ENCODE measurements at regions not wholly inside any gene's neighbourhood (a gene's known extent, or its start where the extent isn't known, plus 50 kb on each side); places are given as distances from the start of the nearest gene placed in this dataset.

- TF ChIP-seq, protein P1, sequence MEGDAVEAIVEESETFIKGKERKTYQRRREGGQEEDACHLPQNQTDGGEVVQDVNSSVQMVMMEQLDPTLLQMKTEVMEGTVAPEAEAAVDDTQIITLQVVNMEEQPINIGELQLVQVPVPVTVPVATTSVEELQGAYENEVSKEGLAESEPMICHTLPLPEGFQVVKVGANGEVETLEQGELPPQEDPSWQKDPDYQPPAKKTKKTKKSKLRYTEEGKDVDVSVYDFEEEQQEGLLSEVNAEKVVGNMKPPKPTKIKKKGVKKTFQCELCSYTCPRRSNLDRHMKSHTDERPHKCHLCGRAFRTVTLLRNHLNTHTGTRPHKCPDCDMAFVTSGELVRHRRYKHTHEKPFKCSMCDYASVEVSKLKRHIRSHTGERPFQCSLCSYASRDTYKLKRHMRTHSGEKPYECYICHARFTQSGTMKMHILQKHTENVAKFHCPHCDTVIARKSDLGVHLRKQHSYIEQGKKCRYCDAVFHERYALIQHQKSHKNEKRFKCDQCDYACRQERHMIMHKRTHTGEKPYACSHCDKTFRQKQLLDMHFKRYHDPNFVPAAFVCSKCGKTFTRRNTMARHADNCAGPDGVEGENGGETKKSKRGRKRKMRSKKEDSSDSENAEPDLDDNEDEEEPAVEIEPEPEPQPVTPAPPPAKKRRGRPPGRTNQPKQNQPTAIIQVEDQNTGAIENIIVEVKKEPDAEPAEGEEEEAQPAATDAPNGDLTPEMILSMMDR (IDR thresholded peaks at IDR 0.05 in 2 of 3, conservative IDR thresholded peaks at IDR 0.05 in 1 of 3; ENCODE audit: control insufficient read depth in 2 of 3, extremely low read depth in 1 of 3, insufficient read depth in 1 of 3, low read depth in 3 of 3, low read length in 3 of 3): no peak
- TF ChIP-seq POLR2A (IDR thresholded peaks at IDR 0.05; ENCODE audit: low read depth, low read length): no peak
- TF ChIP-seq NFIC (IDR thresholded peaks at IDR 0.05; ENCODE audit: low read depth, low read length): no peak
- no peak for TF ChIP-seq MXI1 (IDR thresholded peaks at IDR 0.05; ENCODE audit: low read depth, low read length)
- TF ChIP-seq PAX8 (IDR thresholded peaks at IDR 0.05): no peak
- TF ChIP-seq ETV6 (conservative IDR thresholded peaks at IDR 0.05 in 1 of 2, IDR thresholded peaks at IDR 0.05 in 1 of 2; ENCODE audit: borderline replicate concordance in 1 of 2, low read depth in 1 of 2): no peak
- TF ChIP-seq, protein P2, sequence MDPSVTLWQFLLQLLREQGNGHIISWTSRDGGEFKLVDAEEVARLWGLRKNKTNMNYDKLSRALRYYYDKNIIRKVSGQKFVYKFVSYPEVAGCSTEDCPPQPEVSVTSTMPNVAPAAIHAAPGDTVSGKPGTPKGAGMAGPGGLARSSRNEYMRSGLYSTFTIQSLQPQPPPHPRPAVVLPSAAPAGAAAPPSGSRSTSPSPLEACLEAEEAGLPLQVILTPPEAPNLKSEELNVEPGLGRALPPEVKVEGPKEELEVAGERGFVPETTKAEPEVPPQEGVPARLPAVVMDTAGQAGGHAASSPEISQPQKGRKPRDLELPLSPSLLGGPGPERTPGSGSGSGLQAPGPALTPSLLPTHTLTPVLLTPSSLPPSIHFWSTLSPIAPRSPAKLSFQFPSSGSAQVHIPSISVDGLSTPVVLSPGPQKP (IDR thresholded peaks at IDR 0.05; ENCODE audit: low read depth, low read length): no peak
- TF ChIP-seq RAD21 (IDR thresholded peaks at IDR 0.05; ENCODE audit: insufficient read depth, low read depth, low read length): no peak
- TF ChIP-seq BRCA1 (IDR thresholded peaks at IDR 0.05; ENCODE audit: low read depth, low read length): no peak
These were observed 112.8 kb downstream of the C3orf38 start for GRCh38 chr3:88262527-88262926.

Measured in GM12878 (cell line).